GDM1 (cell line): ENCODE measurements at regions not wholly inside any gene's neighbourhood (a gene's known extent, or its start where the extent isn't known, plus 50 kb on each side); places are given as distances from the start of the nearest gene placed in this dataset.

Source experiments
- DNase-seq: peaks from one replicate; lab custom pipeline; 2025; lab: John Stamatoyannopoulos, UW

DNA sequence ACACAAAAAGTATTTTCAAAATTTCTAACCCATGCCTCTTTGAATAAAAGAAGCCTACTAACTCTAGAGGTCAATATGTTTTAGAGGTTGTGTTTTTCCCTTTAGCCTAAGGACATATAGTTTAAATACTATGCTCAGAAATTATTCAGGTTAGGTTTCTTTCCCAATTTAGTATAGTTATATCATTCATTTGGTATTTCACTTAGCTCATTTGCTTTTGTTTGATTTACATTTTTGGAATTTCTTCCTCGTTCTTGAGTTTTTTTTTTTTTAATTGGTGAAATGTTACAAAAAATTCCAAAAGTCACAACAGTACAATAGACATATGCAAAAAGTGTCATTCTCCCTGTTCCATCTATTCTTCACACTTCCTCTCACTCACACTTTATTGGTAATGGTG is 371.3 kb upstream of the TNP1 start:
- no peak for DNase-seq

DNA sequence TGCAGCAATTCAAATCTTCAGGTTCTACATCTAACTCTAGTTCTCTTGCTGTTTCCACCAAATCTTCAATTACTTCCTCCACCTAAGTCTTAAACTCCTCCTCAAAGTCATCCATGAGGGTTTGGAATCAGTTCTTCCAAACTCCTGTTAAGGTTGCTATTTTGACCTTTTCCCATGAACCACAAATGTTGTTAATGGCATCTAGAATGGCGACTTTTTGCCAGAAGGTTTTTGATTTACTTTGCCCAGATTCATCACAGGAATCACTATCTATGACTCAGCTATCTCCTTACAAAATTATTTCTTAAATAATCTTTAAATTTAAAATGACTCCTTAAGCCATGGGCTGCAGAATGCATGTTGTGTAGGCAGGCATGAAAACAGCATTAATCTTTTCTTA is 368.9 kb upstream of the TNP1 start:
- no peak for DNase-seq

DNA sequence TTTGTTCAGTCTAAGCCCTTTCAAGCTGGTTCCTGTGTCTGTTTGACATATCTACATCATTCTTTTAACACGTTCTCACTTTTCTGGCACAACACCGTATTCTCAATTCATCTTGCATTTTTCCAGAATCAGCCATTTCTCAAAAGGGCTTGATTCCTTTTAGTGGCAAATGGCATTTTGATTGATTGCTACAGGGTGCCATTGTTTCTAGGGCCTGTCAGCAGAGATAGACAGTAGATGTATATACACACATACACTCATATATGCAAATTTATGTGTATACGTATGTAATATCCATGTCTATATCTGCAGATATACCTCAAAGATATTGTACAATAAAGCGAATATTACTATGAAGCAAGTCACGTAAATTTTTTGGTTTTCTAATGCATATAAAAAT is 367.9 kb upstream of the TNP1 start:
- DNase-seq, result no peak

DNA sequence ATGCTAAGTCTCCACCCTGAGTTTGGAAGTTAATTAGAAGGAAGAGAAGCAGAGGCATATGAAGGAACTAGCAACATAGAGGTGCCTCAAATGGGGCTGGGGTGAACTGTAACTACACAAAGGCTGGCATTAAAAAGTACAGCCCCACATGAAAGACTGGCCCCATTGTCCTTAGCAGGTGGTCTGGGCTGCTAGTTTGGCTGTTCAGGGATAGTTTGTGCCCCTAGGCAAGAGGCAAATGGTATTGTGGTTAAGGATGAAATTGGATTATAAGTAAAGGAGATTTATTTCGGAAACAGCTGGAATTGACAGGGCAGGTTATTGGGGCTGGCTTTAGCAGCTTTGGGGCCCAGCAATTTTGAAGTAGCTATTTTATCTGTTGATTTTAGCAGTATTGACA is 365.7 kb upstream of the TNP1 start:
- DNase-seq, result no peak

DNA sequence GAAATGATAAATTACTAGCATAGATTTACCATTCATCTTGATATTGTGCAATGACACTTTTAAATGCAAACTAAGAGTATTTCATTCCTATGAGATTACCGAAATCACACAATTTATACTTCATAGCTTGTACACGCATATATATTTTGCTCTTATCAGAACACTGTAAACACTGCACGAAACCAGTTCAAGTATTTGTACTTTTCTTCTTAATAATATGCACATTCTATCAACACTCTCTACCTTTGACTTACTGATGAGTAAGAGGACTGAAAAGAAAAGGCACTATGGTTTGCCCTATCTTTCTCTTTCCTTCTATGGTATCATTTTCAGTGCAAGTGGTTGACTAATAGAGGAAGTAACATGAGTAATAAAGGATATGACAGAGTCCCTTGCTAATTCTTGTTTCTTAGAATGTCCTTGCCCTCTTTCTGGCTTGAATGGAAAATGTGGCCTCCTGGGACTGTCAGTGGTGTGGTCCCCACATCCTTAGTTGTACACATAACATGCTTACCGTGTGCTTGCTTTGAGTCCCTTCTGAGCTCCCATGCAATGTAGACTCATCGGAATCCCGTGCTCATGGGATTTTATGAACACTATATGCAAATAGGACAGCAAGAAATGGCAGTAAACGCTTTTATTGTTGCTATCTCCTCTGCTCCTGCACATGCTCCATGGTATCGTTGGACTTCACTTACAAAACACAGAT is 363.5 kb upstream of the TNP1 start:
- DNase-seq, result no peak

DNA sequence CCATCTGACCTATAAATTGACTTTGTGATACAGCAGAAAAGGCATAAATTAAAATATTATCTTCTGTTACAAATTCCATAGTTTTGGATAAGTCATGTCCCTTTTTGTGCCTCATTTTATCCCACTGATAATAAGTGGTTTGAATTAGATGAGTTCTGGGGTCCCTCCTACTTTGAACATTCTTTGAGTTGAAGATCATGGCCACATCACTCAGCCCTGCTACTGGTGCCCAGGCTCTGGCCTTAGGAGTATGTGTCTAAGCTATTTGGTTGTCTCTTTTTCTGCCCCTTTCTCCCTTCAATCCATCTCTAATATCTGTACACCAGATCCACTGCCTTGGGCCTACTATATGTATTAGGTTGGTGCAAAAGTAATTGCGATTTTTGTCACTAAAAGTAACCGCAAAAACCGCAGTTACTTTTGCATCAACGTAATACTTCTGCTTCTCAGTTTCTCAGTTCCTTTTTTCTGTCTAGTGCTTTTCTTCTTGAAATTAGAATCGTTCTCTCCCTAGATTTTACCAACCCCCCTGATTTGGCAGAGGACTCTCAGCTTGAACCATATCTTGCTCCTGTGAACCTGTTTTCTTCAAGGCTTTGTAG is 362.5 kb upstream of the TNP1 start:
- DNase-seq, result peak; percentile 29

DNA sequence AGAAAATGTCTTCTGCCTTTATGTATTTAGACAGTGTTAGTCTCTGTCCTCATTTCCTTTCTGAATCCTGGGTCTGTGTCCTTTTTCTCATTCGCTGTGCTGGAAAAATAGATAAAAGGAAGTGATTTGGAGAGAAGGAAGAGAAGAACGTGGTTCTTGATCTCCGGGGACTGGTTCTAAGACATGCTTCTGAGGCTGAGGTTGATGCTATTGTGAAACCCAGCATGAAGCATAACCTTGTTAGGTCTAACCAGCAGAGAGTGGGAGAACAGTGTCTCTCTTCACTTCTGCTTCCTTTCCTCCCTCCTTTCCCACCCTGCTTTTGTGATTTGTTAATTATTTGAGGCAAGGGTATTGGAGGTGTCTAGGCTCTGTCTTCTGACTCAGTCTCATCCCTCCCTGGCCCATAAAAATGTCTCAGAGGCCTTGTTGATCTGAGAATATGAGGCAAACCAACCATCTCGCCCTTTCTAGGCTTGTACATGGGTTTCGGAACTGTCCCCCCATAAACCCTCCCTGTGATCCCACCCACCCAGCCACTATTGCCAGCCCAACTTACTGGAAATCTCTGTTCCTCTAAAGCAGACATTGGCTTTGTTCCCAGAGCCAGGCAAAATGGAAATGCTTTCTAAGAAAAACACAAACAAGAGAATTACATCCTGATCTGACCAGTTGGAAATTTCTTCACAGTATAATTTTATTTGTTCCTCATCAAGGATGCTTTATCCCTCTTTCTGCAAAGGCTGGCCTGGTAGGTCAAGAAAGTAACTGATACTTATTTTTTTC is 360.6 kb upstream of the TNP1 start:
- DNase-seq, result no peak

DNA sequence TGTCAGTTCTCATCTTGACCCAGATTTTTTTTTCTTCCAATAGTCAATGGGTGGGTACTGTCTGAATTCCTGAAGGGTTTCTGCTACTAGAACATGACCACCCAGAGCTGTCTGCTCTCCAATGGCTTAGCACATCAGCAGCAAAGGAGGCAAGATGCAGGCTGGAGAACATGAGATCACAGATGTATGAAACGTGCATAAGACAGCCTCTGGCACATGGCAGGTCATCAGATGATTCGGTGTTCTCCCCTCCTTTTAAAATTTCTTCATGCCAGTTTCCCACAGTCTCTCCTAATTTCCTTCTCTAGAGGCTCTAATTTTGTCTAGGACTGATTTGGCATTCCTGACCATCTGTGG is 359.3 kb upstream of the TNP1 start:
- DNase-seq, result no peak

DNA sequence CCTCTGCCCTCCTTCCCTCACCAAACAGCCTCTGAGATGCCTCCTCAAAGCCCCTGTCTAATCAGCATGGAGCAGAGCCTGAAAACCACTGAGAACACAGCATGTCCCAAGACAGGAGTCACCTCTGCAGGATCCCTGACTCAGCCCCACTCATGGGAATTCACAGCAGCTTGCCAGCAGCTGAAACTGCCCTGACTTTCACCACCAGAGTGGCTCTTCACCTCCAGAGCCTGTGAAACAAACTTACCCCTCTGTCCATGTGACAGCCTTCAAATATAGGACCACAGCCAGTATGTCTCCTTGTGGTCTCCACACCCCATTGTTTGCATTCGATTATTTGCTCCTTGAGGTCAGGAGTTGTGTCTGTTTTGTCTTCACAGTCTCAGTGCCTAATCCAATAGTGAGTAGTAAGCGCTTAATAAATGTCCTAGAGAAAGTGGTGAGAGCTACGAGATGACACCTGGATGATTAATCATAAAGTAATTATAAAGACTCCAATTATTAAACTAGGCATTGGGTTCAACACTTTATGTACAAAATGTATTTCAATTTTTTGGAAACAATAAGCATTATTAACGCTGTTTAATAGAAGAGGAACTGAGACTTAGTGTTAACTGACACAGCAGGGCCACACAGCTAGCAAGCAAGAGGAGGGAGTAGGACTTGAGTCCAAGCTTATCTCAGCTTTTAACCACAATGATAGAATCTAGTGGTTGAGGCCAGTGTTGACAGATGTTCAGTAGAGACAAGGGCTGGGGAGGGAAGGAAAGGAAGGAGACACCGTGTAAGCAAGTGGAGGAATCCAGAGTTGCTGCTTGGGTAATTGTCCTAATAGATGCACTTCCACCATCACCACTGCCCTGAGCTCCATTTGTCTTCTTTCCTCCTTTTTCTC is 358.7 kb upstream of the TNP1 start:
- no peak for DNase-seq

DNA sequence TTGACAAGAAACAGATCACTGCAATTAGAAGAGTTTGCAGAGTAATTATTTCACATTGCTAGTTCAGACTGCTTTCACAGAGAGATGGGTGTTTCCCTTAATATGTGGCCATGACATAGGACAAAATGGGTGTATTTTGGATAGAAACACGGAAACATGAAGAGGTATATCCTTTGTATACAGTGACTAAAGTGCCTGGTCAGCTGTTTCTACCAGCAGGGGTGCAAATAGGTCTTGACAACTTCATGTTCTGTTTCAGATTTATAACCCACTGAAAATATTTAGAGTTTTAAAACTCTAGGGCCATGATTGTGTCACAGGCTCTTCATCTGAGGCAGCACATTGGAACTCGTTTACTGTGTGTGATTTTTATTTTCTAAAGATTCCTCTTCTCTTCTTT is 357.1 kb upstream of the TNP1 start:
- no peak for DNase-seq

DNA sequence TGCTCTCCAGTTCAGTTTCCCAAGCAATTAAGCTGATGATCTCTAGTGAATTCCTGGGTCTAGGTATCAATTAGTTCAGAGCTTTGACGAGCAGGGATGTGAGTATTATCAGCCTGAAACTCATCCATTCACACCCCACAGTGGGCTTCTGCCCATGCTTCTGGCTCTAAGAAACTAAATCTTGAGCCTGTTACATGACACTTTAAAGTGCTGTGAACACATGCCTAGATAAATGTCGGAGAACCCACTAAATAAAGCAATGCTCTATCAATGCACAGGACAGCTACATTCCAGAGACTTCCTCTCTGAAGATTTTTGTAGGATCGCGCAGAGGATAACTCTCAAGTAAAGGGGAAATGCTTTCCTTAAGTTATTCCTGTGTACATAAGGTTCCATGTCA is 356.5 kb upstream of the TNP1 start:
- no peak for DNase-seq

DNA sequence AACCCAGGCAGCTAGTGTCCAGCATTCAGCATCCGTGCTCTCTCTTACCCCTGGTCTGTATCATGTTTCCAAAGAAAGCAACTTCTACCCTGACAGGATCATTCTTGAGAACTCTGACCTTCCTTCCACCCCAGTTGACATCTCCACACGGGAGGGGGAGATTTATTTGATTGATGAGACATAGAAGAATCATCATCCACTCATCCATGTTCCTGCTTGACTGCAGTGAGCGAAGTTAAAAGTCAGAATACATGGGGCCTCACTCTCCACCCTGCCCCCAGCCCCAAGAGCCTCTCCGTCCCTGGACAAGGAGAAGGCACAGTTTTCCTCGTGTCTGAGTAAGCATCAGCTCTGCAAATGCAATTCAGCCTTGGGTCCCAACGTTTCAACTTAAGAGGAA is 356.0 kb upstream of the TNP1 start:
- no peak for DNase-seq

DNA sequence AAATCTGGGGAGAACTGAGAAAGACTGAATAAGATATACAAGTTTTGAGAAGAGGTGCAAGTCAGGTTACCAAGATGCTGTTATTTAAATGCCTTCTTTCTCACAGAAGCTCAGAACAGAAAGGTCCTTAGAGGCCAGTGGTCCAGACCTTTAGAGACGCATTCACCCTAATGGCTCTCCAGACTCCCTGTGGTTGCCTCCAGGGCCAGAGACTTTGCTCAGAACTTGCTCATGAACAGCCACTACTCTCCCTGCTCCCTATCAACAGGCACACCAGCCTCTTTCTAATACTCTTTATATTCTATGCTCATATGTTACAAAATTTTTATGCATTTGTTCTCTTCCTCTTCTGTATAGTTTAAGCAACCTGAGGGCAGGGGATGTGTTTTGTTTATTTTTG is 349.0 kb upstream of the TNP1 start:
- DNase-seq, result no peak

DNA sequence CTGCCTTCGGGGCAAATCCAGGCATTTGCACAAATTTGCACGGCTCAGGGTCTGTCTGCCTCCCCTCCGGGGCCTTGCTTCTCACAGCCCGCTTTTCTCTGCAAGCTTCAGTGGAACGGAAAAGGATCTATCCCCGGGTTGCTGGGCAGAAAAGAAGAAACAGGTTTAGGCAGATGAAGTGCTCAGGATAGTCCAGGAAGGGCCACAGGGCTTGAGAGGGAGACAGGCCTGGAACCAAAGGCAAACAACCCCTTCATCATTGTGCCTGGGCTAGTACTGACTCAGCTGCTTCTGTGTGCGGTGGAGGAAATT is 347.8 kb upstream of the TNP1 start:
- DNase-seq, result no peak

DNA sequence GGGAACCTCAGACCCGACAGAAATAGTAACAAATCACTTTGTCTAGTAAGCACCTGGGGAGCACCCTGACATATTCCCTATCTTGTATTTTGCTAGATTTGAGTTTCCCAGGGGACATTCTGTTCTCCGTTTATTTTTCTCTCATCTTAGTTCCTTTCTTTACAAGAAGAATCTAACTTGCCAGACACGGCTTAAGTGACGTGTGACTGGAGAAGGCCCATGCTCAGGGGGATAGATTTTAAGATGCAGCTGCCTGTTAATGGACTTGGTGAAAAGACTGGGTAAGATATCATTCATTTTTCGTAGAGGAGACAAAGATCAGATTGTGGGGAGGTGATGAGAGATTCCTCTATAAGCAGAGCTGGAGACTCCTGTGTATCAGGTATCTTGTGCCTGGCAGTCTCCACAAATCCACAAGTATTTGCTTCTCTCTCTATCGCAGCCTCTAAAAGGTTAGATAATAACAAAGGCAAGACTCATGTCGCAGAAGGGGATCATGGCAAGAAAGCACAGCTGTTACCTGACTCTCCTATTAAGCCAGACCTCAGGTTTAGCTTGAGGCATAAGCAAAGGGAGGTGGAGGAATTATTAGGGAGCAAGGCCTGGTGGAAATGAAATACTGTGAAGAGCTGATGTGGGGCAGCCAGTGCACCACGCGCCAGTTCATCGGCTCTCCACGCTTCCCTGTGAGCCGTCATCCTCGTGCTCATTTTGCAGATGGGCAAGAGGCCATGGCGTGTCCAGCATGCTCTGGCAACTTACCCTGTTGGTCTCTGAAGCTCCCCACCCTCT is 347.2 kb upstream of the TNP1 start:
- no peak for DNase-seq

DNA sequence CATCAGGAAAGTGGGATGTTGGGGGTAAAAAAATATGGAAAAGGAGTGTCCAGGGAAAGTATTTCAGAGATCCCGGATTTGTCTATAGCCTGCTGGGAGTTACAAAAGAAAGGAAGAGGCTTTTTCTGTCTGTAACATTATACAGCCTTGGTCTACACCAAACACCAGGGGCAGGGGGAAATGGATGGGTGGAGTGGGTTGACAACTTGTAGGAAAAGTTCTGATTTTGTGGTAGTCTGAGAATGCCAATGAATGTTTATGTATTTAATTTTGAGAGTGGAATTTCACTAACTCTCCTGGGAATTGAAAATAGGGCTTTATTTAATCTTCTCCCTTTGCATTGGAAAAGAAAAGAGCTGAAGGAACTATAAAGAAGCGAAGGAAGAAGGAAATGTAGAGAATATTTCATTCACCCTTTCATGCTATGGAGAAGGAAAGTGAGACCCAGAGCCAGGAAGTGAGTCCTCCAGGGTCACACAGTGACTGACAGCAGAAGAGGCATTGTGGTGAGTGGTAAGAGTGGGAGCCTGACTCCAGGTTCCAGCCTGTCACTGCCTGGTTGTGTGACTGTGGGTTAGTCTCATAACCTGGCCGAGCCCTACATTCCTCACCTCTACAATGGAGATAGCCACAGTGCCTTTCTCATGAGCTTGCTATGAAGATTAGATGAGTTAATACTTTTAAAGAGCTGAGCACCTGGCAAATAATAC is 346.3 kb upstream of the TNP1 start:
- no peak for DNase-seq

DNA sequence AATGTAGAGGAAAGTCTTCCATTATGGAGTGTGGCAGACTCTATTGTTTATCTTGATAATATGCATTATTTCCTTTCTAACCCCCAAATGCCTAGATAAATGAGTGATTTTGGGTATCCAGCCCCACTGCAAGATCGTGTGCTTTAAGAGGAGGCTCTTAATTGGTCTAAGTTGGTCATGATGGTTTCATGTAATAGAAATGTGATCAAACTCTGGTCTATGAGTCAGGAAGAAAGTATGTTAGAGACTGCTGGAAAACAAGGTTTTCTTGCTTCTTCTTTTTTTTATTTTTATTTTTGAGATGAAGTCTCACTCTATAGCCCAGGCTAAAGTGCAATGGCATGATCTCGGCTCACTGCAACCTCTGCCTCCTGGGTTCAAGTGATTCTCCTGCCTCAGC is 344.5 kb upstream of the TNP1 start:
- no peak for DNase-seq

DNA sequence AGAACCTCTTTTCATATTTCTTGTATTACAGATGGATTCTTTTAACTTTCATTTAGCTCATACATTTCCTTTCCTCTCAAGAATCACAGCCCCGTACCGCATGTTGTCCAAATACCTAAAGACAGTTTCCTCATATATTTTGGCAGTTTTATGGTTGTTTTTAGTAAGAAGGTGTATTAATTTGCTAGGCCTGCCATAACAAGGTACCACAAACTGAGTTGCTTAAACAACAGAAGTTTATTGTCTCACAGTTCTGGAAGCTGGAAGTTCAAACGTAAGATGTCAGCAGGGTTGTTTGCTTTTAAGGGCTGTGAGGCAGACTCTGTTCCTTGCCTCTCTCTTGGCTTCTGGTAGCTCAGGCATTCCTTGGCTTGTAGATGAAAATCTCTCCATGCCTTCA is 343.2 kb upstream of the TNP1 start:
- no peak for DNase-seq

DNA sequence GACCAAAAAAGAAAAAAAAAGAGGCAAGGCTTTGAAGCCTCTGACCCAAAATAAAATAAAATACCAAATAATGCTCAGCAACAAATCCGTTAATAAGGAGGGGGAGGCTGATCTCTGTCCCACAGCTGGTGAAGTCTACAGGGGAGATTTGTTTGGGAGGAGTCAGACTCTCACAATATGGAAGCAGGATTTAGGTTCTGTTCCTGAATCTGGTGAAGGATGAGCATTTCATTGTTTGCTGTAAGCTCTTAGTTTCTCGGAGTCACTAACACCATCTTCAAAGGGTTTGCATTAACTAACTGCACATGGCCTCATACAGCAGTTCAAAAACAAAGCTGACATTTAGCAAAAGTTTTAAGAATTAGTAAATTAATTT is 339.4 kb upstream of the TNP1 start:
- no peak for DNase-seq

DNA sequence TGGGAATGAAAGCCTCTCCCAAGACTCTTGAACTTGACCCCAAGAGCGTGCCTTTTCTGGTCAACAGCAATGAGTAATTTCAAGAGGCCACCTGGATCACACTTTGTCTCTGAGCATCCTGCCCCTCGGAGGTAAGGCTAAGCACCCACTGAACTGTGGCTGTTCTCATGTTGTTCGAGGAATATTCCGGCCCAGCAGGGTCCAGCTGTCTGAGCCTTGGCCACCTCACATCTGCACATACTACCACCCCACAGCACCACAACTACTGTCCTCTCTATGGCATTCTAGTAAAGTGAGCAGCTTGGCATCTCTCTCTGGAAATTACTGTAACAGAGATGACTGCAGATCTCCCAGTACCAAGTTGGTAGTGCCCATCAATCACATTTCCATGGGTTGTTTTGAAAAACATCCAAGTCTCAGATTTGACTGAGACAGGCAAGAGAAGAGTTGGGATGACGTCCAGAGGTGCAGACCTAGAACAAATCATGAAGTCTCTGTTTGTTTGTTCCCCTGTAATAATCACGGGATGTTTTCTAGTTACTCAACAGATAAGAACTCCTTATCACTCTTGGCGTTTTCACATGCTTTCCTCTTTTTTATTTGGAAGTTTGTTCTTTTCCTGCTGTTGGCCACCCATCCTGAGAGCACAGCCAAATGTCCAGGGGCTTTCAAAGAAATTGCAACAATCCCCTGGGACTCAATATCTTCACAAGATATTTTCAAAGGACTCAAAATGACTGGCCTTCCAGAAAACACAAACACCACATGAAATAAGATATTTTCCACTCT is 336.0 kb upstream of the TNP1 start:
- no peak for DNase-seq

DNA sequence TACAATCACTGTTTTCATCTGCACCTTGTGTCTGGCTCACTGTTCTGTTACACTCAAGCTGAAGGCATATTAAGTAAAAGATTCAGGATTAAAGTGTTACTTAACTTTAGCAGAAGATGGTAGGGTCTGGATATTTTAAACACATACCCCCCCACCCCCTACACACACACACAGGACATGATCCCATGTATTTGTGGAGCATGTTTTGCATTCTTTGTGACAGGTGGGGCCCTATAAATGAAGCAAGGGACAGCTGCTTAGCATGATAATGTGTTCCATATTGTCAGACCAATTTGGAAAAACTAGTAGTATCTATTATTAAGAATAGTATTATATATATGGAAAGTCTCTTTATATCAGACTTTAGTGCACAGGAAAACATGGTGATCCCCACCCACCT is 335.2 kb upstream of the TNP1 start:
- DNase-seq, result no peak
